Hepatic stellate cell (primary cell): ENCODE measurements at regions not wholly inside any gene's neighbourhood (a gene's known extent, or its start where the extent isn't known, plus 50 kb on each side); places are given as distances from the start of the nearest gene placed in this dataset.
"Not testable (repeated sequence)": the region's sequence is repeated elsewhere in the genome, so short reads cannot be mapped to it uniquely, and the experiment has no call there.

Experiments
- DNase-seq: peaks from one replicate; pipeline ENCODE4 v3.0.0; 2011; ENCODE audit warnings: low spot score

DNA sequence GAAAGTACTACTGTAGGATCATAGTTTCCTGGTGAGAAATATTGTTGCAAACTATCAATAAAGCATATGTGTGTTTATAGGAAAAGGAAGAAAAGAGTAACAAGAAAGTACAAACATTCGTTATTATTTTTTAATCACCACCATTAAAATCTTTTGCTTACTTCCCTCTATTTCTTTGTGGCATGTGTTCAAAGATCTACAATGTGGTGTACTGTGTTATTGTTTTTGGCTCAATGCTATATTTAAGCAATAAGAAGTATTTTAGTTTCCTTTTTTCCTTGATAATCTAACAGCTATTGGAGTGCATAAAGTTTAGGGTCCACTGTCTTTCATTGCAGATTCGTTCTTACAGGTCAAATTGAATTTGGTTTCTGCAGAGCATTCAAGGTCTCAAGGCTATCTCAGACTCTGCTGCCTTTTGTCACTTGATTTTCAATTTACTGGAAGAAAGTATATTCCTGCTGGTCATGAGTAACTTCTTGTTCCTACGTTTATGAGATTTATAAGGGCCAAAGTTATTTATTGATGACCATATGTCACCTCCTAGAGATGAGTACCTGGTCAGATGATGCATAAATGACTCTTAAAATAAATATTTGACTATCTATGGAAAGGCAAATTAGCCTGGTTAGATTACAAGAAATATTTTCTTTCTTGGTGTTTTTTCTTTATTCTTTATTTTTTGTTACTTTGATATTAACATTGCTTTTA lies 323.0 kb downstream of the TMEM167A start:
- no peak for DNase-seq

DNA sequence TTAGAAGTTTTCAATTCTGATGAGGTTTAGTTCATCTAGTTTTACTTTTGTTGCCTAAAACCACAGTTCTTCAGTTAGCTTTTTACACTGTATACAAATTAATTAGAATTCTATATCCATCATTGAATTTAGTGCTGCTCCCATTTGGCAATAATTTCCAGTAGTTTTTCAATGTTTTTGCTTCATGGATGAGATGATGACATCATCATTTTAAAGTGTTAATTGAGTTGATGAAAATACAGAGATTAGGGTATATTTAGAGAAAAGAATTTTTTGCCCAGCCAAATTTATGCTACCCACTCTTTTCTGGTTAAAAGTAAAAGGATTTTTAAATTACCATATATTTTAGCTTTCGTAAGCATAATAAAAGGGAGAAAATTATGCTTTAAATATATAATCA lies 323.8 kb downstream of the TMEM167A start:
- DNase-seq, result no peak

DNA sequence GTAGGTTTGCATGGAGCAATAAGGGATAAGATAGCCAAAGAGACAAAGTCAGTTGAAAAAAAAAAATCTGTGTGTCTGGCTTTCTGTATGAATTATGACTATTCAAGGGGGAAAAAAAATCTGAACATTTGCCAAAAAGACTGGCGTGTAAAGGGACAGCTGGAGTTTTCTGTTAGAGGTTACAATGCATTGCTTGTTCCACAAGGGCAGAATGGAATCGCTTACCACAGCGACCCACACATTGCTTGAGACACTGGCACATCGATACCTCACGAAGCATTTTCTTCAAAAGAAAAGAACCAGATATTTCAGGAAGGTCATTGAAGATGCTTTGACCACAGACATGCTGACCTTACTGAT lies 327.8 kb downstream of the TMEM167A start:
- DNase-seq, result no peak

DNA sequence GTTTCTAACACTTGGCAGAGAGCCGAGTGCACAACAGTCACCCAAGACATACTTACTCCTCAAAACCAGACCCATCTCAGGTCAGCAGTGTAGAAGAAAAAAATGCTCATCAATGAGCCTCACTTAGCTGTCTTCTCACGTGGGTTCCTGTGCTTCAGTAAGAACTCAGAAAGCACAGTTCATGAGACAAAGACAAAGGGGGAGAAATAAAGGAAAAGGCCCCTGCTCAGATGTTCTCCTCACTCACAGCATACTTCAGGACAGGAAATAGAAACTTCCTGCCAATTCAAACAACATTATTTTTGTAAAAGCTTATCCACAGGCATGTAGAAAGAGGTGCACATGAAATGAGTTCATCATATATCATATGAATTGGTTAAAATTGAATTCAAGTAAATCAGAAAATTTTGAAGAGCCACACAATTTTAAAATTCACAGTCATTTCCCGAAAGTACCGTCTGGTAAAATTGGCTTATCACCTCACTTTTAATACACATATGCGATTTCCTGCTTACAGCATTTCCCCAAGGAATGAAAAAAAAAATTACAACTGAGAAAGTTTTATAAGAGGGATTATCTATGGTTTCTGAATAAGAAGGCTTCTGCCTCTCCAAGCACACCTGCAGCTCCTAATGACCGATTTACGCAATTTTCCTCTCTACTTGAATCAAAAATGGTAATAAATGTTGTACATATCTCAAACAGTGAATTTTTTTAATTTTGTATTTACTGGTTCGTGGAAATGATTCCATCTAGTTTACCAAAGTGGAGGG lies 328.3 kb downstream of the TMEM167A start:
- no peak for DNase-seq

DNA sequence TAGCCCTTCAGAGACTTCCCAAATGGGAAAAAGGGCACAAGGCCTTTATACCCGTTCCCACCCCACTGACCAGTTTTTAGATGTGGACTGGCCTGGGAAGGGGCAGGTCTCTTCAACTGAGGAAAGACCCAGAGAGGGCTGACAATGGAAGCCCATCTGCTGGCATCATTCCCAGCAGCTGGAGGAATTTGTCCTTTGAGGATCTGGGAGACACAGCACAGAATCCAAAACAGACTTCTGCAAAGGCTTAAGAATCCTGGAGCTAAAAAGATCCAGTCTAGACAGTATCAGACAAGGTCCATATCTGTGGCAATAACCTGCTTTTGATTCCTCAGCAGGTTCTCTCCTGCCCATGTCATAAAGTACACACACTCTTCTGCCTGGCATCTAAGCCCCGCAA lies 329.2 kb downstream of the TMEM167A start:
- DNase-seq, result no peak

DNA sequence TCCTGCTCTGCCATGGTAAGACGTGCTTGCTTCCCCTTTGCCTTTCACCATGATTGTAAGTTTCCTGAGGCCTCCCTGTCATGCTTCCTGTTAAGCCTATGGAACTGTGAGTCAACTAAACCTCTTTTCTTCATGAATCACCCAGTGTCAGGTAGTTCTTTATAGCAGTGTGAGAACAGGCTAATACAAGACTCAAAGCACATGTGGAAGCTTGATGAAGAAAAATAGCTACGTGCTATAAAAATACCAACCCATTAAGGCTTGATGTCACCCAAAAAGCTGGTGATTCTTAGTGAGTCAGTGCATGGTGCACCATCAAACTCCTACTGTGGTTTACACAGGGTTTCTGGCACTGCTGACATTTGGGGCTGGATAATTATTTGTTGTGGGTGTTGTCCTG lies 332.2 kb downstream of the TMEM167A start:
- DNase-seq, result no peak

DNA sequence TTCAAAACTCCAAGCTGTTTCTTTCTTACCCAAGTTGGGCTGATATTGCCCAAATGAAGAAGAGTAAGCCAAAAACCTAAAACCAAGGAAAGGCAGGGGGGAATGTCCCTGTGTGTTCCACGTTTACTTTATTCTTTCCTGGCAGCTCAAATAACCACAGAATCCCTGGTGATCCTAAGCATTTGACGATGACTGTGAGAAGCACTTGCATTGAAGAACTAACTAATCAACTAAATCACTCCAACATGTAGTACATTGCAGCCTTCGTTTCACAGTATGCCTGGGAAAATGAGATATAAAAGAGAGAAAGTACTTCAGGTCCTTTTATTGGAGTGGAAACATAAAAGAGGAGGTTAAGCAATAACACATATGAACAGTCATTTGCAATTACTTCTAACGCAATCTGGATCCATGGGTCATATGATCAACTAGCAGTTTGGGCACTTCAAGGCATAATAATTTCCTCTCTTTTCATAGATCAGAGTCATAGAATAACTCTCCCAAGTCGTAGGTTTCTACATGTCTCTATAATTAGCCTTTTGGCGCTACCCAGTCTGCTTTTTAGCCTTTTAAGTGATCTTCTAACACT lies 338.4 kb downstream of the TMEM167A start:
- no peak for DNase-seq

DNA sequence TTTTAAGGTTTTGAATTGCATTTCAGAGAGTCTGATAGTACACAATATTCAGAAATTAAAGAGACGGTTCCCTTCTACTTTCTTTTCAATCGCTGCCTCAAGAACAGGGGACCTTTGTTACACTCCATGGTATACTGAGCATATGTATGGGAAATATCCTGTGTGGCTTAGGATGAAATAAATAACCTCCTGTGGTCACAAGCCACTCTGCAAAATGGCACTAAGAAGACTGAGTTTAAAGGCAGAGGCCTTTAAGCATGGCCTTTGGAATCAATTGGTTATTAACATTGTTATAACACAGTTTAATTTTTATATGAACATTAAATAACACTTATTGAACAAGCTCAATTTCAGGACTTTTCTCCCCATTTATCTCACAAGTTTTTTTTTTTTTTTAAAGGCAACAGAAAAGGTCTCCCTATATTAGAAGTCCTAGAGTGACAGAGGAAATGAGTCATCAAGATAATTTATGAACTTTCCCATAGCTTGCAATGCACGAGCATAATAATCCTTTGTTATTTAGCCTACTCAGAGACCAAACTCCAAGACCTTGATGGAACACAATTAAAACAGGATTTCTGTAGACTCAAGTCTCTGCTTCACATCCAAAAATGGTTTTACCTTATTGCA lies 341.9 kb downstream of the TMEM167A start:
- DNase-seq, result no peak

DNA sequence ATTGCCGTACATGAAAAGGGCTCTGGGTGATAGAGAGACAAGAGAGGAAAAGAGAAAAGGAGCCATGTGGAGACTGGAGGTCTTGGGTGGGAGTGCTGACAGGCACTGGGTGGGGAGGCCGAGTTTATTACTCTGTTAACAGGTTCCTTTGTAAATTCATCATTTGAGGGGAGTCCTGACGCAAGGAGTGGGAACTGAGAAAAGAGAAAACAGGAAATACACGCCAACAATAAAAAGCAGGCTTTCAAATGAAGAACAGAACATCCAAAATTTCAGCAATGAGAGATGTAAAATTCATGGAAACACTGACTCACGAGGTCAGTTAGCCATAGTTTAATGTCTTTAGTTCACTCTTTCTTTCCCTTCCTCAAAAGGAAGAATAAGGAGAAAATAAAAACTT lies 342.8 kb downstream of the TMEM167A start:
- DNase-seq, result no peak

DNA sequence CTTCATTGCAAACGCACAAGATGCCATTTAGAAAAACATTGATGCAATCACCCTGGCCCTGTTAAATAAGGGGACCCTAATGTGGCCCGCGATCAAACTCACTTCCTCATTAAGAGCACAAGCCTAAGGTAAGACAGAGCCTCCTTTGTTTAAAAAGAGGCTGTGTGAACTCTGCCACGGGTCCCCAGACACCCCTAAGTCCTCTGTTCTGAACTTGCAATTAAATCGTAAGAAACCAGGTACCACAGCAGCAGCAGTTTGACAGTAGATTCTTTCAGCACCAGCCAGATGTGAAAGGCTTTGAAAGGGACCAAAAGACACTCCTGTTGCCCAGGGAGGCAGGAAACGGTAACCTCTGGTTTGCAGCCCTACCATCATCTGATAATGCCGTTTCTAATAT lies 346.3 kb downstream of the TMEM167A start:
- DNase-seq, result no peak

DNA sequence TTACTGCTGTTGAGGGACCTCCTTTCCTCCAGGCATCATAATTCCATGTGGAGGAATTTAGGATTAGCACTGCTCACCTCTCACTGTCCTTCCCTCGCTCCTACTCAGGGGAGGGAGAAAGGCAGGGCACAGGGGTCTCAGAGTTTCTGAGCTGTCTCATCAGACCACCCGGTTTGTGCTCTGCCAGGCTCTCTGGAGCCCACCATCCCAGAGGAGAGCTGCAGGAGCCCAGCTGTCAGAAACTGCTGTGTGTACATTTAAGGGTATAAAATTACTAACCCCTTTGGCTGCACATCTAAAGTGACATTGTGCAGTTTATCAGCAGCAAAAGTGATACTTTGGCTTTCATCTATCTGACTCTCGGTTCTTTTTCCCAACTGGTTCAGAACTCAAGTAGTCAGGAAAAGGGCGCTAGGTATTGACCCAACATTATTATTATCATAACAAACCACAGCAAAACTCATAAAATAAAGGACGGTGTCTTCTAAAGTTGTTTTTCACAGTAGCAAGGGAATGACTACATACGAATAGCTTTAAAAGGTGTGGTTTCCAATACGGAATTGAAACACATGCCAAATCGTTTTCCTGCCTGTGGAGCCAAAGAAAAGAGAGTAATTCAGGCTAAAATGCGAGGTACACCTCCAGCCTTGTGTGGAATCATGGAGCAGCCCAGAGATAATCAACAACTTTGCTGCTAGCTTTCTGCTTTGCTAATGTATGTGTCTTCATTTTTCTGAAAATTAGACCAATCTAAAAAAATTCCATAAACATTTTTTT lies 348.1 kb downstream of the TMEM167A start:
- DNase-seq, result no peak

DNA sequence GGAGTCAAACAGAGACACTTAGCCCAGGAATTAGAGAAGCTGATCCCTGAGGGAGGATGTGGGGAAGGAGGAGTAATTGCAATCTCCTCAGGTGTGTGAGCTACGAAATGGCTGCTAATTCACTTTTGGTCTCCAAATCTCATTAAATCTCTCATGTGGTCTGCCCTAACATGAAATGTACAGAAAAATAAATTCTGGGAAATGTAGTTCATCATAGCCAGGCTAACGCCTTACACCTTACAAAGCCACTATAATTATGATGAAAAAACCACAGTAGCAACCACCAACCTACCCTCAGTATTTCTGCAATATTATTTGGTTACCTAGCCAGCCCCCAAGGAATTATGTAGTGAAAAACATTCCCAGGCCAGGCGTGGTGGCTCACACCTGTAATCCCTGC lies 354.0 kb downstream of the TMEM167A start:
- DNase-seq, result no peak

DNA sequence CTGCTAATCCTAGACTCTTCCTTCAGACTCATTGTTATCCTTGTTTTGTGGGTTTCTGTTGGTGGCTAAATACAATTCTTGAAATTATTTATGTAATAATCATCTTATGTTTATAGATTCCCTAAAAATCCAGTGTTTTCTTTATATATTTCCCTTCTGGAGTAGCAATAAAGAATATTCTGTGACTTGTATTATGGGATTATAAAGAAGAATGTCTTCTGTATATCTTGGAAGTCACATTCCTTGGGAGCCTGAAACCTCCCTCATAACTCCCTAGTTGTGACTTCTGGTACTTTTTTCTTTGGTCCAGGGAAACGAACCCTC lies 356.1 kb downstream of the TMEM167A start:
- DNase-seq, result no peak

DNA sequence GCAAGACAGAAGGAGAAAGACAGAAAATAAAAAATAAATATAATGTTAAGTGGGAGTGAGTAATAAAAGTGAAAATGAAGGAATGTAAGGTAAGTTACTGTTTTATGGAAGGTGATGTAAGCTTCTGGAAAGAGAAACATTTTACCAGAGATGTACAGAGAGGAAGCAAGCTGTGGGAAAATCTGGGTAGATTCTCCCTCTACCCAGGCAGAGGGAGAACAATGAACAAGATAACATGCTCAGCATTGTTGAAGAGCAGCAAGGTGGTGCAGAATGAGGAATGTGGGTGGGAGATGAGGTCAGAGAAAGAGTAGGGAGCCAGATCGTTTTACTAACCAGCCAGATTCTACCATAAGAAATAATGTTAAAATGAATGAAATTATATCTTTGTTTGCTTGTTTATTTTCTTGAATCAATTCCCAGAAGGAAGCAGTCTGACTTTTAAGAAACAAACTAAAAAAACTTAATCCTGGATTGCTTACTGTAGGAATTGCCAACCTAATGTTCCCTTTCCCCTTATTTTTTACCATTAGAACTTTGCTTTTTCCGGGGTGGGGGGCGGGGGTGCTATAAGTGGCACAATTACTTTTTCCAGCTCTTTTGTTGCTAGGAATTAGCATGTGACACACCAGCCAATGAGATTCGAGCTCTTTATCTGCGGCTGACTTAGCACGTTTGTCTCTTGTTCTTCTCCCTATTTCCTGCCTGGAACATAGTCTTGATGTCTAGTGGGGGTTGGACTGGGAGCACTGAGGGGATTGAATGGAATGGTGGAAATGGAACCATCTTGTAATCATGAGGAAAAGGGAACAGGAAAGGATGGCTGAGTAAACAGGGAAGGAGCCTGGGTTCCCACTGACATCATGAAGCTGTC lies 356.7 kb downstream of the TMEM167A start:
- DNase-seq, result no peak

DNA sequence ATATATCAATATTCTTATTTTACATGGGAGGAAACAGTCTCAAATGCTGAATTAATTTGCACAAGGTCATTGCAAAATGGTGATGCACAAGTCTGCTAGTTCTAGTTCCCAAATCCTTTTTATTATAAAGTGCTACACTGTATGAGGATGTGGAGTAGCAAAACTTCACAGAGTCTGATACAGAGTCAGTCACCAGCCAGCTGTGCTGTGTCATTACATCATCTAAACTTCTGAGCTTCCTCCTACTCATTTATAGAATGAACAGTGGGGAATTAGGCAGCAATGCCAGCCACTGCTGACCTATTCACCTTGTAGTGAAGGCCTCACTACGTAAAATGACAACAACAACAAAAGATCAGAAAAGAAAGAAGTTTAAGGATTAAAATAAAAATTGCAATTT lies 357.8 kb downstream of the TMEM167A start:
- DNase-seq, result no peak

DNA sequence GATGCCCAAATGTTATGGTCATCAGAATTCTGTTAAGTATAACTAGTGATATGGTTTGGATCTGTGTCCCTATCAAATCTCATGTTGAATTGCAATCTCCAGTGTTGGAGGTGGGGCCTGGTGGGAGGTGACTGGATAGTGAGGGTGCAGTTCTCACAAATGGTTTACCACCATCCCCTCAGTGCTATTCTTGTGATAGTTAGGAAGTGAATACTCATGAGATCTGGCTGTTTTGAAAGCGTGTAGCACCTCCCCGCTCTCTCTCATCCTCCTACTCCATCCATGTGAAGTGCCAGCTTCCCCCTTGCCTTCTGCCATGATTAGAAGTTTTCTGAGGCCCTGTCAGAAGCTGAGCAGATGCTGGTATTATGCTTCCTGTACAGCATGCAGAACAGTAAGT lies 359.5 kb downstream of the TMEM167A start:
- no peak for DNase-seq

DNA sequence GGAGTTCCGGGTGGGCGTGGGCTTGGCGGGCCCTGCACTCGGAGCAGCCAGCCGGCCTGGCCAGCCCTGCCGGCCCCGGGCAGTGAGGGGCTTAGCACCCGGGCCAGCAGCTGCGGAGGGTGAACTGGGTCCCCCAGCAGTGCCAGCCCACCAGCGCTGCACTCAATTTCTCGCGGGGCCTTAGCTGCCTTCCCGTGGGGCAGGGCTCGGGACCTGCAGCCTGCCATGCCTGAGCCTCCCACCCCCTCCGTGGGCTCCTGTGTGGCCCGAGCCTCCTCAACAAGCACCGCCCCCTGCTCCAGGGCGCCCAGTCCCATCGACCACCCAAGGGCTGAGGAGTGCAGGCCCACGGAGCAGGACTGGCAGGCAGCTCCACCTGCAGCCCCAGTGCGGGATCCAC lies 362.5 kb downstream of the TMEM167A start:
- not testable (repeated sequence) for DNase-seq

DNA sequence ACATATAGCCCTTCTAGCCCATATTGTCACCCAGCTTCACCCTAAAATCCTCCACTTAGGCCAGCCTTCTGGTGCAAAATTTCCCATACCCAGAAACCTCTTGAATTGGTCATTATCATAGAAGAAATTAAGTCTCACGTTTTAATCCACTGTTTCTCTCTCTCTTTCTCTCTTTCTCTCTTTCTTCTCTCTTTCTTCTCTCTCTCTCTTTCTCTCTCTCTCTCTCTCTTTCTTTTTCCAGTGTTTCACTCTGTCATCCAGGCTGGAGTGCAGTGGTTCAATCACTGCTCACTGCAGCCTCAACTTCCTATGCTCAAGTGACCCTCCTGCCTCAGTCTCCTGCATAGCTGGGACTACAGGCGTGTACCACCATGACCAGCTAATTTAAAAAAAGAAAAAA lies 363.4 kb downstream of the TMEM167A start:
- no peak for DNase-seq

DNA sequence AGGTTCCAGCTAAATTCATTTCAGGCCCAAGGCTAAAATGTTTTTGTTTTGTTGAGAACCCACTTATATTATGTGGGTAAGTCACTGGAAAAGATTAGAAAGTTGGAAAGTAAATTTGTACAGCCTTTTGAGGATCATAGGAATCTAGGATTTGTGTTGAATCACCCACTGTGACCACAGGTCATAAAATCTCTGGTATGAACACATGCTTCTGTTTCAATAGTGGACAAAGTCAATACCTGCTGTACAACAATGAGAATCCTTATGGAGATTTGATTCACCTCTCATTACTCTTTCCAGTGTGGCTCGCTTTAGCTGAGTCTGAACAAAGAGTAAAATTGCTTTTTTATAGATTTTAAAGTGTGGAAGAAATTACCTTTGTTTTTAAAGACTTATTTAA lies 369.5 kb downstream of the TMEM167A start:
- DNase-seq, result no peak

DNA sequence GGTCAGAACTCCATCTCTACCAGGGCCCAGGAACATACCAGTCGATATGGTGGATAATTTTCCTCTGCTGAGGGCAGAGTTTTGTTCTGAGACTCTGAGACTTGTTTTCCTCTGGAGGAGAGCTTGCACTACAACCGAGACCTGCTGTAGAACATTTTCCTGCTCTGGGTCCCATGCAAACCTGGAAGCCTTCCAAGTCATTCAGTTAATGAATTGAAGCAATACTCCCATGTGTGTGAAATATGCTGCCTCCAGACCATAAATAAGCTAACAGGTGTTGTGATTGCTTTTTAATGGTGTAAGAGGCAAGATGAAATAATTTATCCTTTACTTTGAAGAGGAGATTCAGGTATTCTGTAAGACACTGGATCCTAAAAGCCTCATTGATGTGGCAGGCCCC lies 372.8 kb downstream of the TMEM167A start:
- DNase-seq, result no peak

DNA sequence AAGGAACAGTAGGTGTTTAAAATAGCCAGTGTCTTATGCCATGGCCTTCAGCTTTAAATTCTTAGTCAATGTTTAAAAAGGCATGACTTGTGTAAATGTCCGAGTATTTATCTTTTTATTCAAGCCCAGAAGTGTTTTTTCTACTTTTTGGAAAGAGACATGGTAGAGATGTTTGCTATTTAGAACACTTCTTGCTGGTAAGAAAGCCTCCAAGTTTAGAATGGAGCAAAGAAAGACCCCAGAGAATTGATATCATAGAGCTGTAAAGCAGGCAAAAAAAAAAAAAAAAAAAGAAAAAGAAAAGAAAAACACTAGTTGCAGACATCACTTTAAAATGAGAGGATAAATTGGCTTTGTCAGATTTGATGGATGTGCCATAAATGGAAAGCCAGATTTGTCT lies 375.1 kb downstream of the TMEM167A start:
- no peak for DNase-seq
